Calu3 (cell line): ENCODE measurements at regions not wholly inside any gene's neighbourhood (a gene's known extent, or its start where the extent isn't known, plus 50 kb on each side); places are given as distances from the start of the nearest gene placed in this dataset.

Experiments used
- BruUV-seq: library from RNA; stranded (reverse); fragments of 400-500 nt; replicated peaks from 2 replicates; lab custom pipeline; 2021; lab: Mats Ljungman, UMichigan
- CTCF ChIA-PET: fragments of 300-600 bp; sonication (Branson Sonifier 250); formaldehyde crosslinking; loops from one replicate; lab custom pipeline; 2022; ENCODE audit warnings: antibody characterized with exemption; lab: Charles Lee
- DNase-seq: peaks from one replicate; pipeline ENCODE4 v3.0.0; 2022
- H3K27ac Mint-ChIP-seq: one replicate; pipeline ENCODE4 v1.8.0; 2022; ENCODE audit warnings: mixed read lengths; ENCODE audit not compliant: unreplicated experiment
- H3K27me3 Mint-ChIP-seq: one replicate; pipeline ENCODE4 v1.8.0; 2022; ENCODE audit warnings: mixed read lengths; ENCODE audit not compliant: unreplicated experiment
- H3K36me3 Mint-ChIP-seq: one replicate; pipeline ENCODE4 v1.8.0; 2022; ENCODE audit warnings: mild to moderate bottlenecking, moderate library complexity, mixed read lengths; ENCODE audit not compliant: insufficient read depth, unreplicated experiment
- H3K4me1 Mint-ChIP-seq: one replicate; pipeline ENCODE4 v1.8.0; 2022; ENCODE audit warnings: mild to moderate bottlenecking, low read depth, mixed read lengths; ENCODE audit not compliant: unreplicated experiment
- H3K4me3 Mint-ChIP-seq: one replicate; pipeline ENCODE4 v1.8.0; 2022; ENCODE audit warnings: mild to moderate bottlenecking, low read depth, moderate library complexity, mixed read lengths; ENCODE audit not compliant: unreplicated experiment
- H3K9me3 Mint-ChIP-seq: one replicate; pipeline ENCODE4 v1.8.0; 2022; ENCODE audit warnings: low read depth, mixed read lengths; ENCODE audit not compliant: unreplicated experiment
- CTCF ChIP-seq: fragments of 200-600 bp; IDR thresholded peaks from one replicate; pipeline ENCODE4 v1.8.0; 2022; ENCODE audit warnings: antibody characterized with exemption; ENCODE audit not compliant: unreplicated experiment
- intact Hi-C: fragments of 100-400 bp; cut with micrococcal nuclease; formaldehyde crosslinking; loops from one replicate; pipeline ENCODE4 v1.10.0; 2022; ENCODE audit not compliant: unreplicated experiment

- TF ChIP-seq CTCF, result no peak
- BruUV-seq, result no TSS peak
- intact Hi-C loops, result no loop called here
- no peak for DNase-seq
- CTCF ChIA-PET, result interaction anchor here (1.7 kb wide), 1 partner anchor 8 kb away, joined by 3 read pairs; no protein-coding TSS in a partner anchor
- H3K4me3 Mint-ChIP-seq, result no peak overlapping the region
- H3K4me1 Mint-ChIP-seq, result no peaks in the 10 kb centered on the region
- no peaks in the 10 kb centered on the region for H3K9me3 Mint-ChIP-seq
- H3K36me3 Mint-ChIP-seq, result no peaks in the 10 kb centered on the region
- no peak overlapping the region for H3K27ac Mint-ChIP-seq
- no peaks in the 10 kb centered on the region for H3K27me3 Mint-ChIP-seq
These were observed 276.1 kb downstream of the PTBP2 start for GRCh38 chr1:96997717-96998116.

GRCh38 chr1:96998466-96998865 lies 276.9 kb downstream of the PTBP2 start:
- intact Hi-C loops, result no loop called here
- no peak for TF ChIP-seq CTCF

DNA sequence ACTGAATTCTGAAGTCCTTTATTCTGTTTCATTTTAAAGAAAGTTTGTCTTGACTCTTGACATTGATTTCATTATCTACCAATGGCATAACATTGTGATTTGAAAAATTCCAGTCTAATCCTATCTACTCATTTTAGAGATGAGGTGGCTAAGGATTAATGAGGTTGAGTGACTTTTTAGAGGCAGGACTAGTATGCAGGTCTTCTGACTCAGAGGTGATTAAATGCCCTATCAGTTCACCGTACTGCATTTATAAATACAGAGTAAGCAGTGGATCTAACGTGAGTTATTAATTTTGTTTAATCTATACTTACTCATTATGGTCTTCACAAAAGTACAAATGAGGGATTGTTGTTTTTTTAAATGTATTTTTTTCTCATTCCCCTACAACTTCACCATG lies 277.6 kb downstream of the PTBP2 start:
- Mint-ChIP-seq H3K27ac (no peak overlapping the region), H3K4me1 (no peaks in the 10 kb centered on the region), H3K4me3 (no peak overlapping the region), H3K36me3 (no peaks in the 10 kb centered on the region), H3K9me3 (no peaks in the 10 kb centered on the region), H3K27me3 (no peaks in the 10 kb centered on the region)
- intact Hi-C loops, result no loop called here
- BruUV-seq, result no TSS peak
- CTCF ChIA-PET, result no interaction called here
- DNase-seq, result no peak
- no peak for TF ChIP-seq CTCF

More at GRCh38 chr1:96998466-96998865, 276.9 kb downstream of the PTBP2 start:
- Mint-ChIP-seq H3K36me3 (no peaks in the 10 kb centered on the region), H3K4me1 (no peaks in the 10 kb centered on the region), H3K27ac (no peak overlapping the region), H3K4me3 (no peak overlapping the region), H3K9me3 (no peaks in the 10 kb centered on the region), H3K27me3 (no peaks in the 10 kb centered on the region)
- no peak for DNase-seq
- BruUV-seq, result no TSS peak
- CTCF ChIA-PET, result interaction anchor here (1.7 kb wide), 1 partner anchor 8 kb away, joined by 3 read pairs; no protein-coding TSS in a partner anchor

DNA sequence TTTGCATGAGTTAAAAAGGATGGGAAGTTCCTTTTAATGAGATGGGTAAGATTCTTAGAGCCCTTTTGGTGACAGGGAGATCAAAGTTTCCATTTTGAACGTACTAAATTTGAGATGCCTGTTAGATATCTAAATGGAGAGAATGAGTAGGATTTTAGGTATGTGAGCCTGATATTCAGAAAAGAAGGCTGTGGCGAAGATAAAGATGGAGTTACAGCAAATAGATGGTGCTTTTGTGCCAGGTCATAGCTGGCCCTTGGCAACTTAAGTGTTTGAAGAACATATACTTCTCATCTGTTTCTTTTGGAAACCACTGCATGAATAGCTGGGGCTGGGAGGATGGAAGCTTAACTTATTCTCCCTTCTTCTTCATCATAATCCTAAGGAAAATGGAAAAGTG lies 282.5 kb downstream of the PTBP2 start:
- intact Hi-C loops, result no loop called here
- no peak for DNase-seq
- Mint-ChIP-seq H3K36me3 (no peaks in the 10 kb centered on the region), H3K27ac (no peak overlapping the region), H3K9me3 (no peaks in the 10 kb centered on the region), H3K4me1 (peaks cover 9% of the 10 kb centered on the region), H3K27me3 (no peaks in the 10 kb centered on the region), H3K4me3 (no peak overlapping the region)
- no peak for TF ChIP-seq CTCF
- no TSS peak for BruUV-seq
- CTCF ChIA-PET, result no interaction called here
